ENCODE measurements at regions not wholly inside any gene's neighbourhood (a gene's known extent, or its start where the extent isn't known, plus 50 kb on each side); places are given as distances from the start of the nearest gene placed in this dataset.
A peak's percentile ranks its signal among the peaks of the same experiment; 100 is the strongest.

DNA sequence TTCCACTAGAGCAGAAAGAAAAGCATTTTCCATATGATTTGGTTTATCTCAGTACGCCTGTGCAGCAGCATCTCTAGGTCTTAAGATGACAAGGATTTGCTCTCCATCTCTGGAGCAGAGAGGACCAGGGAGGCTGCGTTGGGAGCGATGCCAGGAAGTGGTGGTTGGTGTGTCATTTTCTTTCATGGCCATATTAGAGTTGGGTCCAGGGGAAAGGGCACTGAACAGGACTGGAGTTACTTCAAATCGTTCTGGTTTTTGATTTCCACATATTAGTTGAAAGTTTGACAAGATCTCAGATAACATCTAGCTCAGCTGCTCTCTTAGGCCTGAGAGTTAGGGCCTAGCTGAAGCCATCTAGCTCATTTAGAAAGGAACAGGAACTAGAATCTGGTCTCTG, 157.7 kb downstream of the ADAMTS15 start:
- 82 to 90% (median 84%) methylated on average over 4 of the region's 4 CpGs for WGBS, 3 donors
- intact Hi-C loops (cut with DNase I) = loop anchor here in 1 of 4 donors (10.0 kb wide), 2 partner anchors 81 to 151 kb away; no protein-coding TSS in a partner anchor
- TF ChIP-seq, protein P1, sequence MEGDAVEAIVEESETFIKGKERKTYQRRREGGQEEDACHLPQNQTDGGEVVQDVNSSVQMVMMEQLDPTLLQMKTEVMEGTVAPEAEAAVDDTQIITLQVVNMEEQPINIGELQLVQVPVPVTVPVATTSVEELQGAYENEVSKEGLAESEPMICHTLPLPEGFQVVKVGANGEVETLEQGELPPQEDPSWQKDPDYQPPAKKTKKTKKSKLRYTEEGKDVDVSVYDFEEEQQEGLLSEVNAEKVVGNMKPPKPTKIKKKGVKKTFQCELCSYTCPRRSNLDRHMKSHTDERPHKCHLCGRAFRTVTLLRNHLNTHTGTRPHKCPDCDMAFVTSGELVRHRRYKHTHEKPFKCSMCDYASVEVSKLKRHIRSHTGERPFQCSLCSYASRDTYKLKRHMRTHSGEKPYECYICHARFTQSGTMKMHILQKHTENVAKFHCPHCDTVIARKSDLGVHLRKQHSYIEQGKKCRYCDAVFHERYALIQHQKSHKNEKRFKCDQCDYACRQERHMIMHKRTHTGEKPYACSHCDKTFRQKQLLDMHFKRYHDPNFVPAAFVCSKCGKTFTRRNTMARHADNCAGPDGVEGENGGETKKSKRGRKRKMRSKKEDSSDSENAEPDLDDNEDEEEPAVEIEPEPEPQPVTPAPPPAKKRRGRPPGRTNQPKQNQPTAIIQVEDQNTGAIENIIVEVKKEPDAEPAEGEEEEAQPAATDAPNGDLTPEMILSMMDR (IDR thresholded peaks at IDR 0.05) = no peak
- TF ChIP-seq EP300 (IDR thresholded peaks at IDR 0.05) = no peak
- no peak for TF ChIP-seq POLR2A (IDR thresholded peaks at IDR 0.05)
- Histone ChIP-seq H3K4me3 (no peak overlapping the region), H3K27me3 (no peaks in the 10 kb centered on the region), H3K36me3 (no peaks in the 10 kb centered on the region), H3K4me1 (ENCODE audit: insufficient read depth) (peaks cover 22% of the 10 kb centered on the region), H3K9me3 (no peaks in the 10 kb centered on the region), H3K27ac (no peak overlapping the region)
- peak in 1 of 5 donors; percentile 44 for DNase-seq

DNA sequence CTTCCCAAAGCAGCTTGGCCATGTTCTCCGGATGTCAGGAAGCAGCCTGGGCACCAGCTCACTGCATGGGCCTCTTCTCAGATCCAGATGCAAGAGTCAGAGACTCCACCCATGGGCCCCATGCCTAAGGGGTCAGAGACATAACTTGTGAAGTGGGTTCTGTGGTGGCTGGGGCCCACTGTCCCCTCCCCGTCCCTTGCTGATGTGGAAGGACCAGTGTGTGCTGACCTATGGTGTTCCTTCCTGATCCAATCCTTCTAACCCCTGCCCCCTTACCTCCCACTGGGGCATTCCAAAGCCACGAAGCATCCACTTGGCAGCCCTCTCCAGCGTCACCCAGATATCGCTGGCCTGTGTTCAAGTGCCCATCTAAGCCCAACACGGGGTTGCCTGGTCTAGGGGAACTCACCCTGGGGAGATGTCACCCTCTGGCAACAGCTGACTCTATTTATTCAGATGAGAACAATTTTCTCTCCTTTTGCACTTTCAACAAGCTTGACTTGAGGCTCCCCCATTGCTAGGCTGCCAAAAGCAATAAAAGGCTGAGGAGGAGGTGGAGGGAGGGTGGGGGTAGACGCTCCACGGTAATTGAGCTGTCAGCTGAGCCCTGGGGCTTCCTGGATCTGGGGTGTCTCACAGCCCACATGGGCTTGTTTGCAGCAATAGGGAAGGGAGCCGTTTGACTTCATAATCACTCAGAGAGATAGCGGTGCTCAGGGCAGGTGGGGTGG, 158.5 kb downstream of the ADAMTS15 start:
- Histone ChIP-seq H3K4me1 (ENCODE audit: insufficient read depth) (peaks cover 24% of the 10 kb centered on the region), H3K27me3 (no peaks in the 10 kb centered on the region), H3K4me3 (no peak overlapping the region), H3K36me3 (no peaks in the 10 kb centered on the region), H3K27ac (peak overlapping the region in 1 of 2 donors; percentile 38), H3K9me3 (no peaks in the 10 kb centered on the region)
- 15 to 31% (median 28%) methylated on average over 10 of the region's 10 CpGs for WGBS, 3 donors
- TF ChIP-seq, protein P1 (IDR thresholded peaks at IDR 0.05) = no peak
- TF ChIP-seq EP300 (IDR thresholded peaks at IDR 0.05) (no peak), POLR2A (IDR thresholded peaks at IDR 0.05) (no peak)
- DNase-seq = peak in 4 of 5 donors; percentile 42 to 69 (median 58)
- intact Hi-C loops (cut with DNase I) = loop anchor here in 1 of 4 donors (10.0 kb wide), 2 partner anchors 82 to 152 kb away; no protein-coding TSS in a partner anchor

DNA sequence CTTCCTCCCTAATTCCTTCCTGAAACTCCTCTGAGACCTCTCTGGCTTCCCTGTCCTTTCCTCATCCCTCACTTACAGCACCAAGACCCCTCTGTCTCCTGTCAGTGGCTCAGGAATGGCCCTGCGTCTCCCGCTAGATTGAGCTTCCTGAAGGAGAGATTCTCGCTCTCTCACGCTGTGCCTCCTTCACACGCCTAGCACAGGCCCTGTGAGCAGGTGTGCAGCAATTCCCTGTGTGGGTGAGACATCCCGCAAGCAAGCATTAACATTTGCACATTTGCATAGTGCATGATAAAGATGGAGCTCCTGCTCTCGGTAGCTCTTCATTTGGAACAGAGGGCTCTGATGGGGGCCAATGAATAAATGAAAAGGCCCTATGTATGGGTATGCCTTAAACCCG, 159.8 kb downstream of the ADAMTS15 start:
- no peak for DNase-seq
- Histone ChIP-seq H3K9me3 (no peaks in the 10 kb centered on the region), H3K27ac (peak overlapping the region in 1 of 2 donors; percentile 43), H3K4me3 (no peak overlapping the region), H3K36me3 (no peaks in the 10 kb centered on the region), H3K4me1 (ENCODE audit: insufficient read depth) (peaks cover 24% of the 10 kb centered on the region), H3K27me3 (no peaks in the 10 kb centered on the region)
- 87 to 98% (median 94%) methylated on average over 8 of the region's 8 CpGs for WGBS, 3 donors
- no peak for TF ChIP-seq EP300 (IDR thresholded peaks at IDR 0.05)
- TF ChIP-seq, protein P1 (IDR thresholded peaks at IDR 0.05) = no peak
- no peak for TF ChIP-seq POLR2A (IDR thresholded peaks at IDR 0.05)
- intact Hi-C loops (cut with DNase I) = loop anchor here in 1 of 4 donors (10.0 kb wide), 2 partner anchors 83 to 153 kb away; no protein-coding TSS in a partner anchor

DNA sequence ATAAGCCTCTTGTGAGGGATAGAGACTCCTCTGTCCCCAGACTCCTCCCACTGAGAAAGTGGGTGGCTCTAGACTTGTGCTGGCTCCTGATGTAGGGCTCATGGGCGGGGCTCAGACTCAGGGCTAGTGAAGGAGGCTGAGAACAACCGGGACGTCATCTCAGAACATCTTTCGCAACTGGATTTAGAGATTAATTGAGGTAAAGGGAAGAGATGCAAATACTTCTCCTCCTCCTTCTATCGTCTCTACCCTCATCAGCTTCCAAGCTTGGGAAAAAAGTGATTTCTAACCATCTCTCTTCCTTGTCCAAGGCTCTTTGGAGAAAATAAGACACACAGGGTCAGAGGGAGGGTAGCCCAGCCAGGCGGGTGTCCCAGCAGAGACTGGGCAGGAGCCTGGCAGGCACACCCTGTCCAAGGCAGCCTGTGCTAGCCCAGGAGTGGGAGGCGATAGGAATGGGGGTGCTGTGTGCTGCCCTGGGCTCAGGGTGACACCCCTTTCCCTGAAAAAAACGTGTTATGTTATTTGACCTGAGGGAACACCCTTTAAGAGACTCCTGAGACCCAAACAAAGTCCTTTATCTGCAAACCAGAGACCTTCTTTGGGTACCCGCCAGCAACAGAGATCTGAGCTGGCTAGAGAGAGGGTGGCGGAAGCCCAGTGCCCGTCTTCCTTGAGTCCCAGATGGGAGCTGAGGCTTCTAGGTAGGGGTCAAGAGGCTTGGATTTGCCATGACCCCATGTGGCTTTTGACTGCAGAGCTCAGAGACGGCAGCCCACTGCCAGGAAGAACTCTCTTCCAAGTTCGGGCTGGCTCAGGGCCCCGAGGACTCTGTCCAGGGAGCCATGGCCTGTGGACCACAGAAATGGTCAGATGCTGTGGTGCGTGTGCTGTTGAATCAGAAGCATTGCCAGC, 160.9 kb downstream of the ADAMTS15 start:
- 30 to 37% (median 35%) methylated on average over 15 of the region's 15 CpGs for WGBS, 3 donors
- peaks cover 24% of the 10 kb centered on the region for H3K4me1 ChIP-seq (ENCODE audit: insufficient read depth)
- no peak overlapping the region for H3K4me3 ChIP-seq
- DNase-seq = peak; percentile 64 to 92 (median 76)
- H3K27ac ChIP-seq = peak overlapping the region; percentile 56 to 81
- H3K27me3 ChIP-seq = no peaks in the 10 kb centered on the region
- TF ChIP-seq EP300 (IDR thresholded peaks at IDR 0.05) (no peak), POLR2A (IDR thresholded peaks at IDR 0.05) (no peak)
- TF ChIP-seq, protein P1 (IDR thresholded peaks at IDR 0.05) = no peak
- H3K9me3 ChIP-seq = no peaks in the 10 kb centered on the region
- intact Hi-C loops (cut with DNase I) = loop anchor here in 1 of 4 donors (10.0 kb wide), 2 partner anchors 85 to 155 kb away; no protein-coding TSS in a partner anchor
- H3K36me3 ChIP-seq = no peaks in the 10 kb centered on the region

Measured in ovary (tissue), 7 donors.